OCI-LY7 (cell line): ENCODE measurements at regions not wholly inside any gene's neighbourhood (a gene's known extent, or its start where the extent isn't known, plus 50 kb on each side); places are given as distances from the start of the nearest gene placed in this dataset.

Experiments used
- BruUV-seq: library from RNA; stranded (reverse); fragments of 400-500 nt; replicated peaks from 2 replicates; lab custom pipeline; 2021; lab: Mats Ljungman, UMichigan
- CTCF ChIA-PET: fragments of 300-600 bp; sonication (Branson Sonifier 250); formaldehyde crosslinking; loops from one replicate; lab custom pipeline; 2022; ENCODE audit warnings: antibody characterized with exemption; ENCODE audit not compliant: unreplicated experiment; lab: Charles Lee
- POLR2A ChIA-PET: fragments of 300-600 bp; sonication (Branson Sonifier 250); formaldehyde crosslinking; loops from one replicate; lab custom pipeline; 2022; ENCODE audit warnings: antibody characterized with exemption; lab: Charles Lee
- DNase-seq: peaks from one replicate; pipeline ENCODE4 v3.0.0-alpha.2; 2015; ENCODE audit warnings: low spot score
- H2AFZ ChIP-seq: fragments of 200-600 bp; sonication (generic), shearing (Covaris generic); 2 replicates; pipeline ENCODE4 v1.6.1; 2014; ENCODE audit warnings: mild to moderate bottlenecking, antibody characterized with exemption, low read length, moderate library complexity
- H3K27ac ChIP-seq: fragments of 200-600 bp; sonication (generic); 2 replicates; pipeline ENCODE4 v1.5.1; 2014; ENCODE audit warnings: mixed run types, low read depth, mild to moderate bottlenecking, moderate library complexity, low read length, inconsistent platforms; ENCODE audit not compliant: poor library complexity, severe bottlenecking
- H3K36me3 ChIP-seq: fragments of 200-600 bp; sonication (generic); 2 replicates; pipeline ENCODE4 v1.6.1; 2014; ENCODE audit warnings: mild to moderate bottlenecking, antibody characterized with exemption, low read length, moderate library complexity, mixed read lengths; ENCODE audit not compliant: insufficient read depth
- H3K4me1 ChIP-seq: fragments of 200-600 bp; sonication (generic); 2 replicates; pipeline ENCODE4 v1.5.1; 2014; ENCODE audit warnings: mild to moderate bottlenecking, low read length; ENCODE audit not compliant: insufficient read depth, poor library complexity, severe bottlenecking
- H3K4me2 ChIP-seq: fragments of 200-600 bp; sonication (generic); 2 replicates; pipeline ENCODE4 v1.6.1; 2014; ENCODE audit warnings: mild to moderate bottlenecking, low read length
- H3K4me3 ChIP-seq: fragments of 200-600 bp; sonication (generic); 2 replicates; pipeline ENCODE4 v1.5.1; 2014; ENCODE audit warnings: mild to moderate bottlenecking, low read depth, low read length; ENCODE audit not compliant: poor library complexity, severe bottlenecking
- H3K79me2 ChIP-seq: fragments of 200-600 bp; sonication (generic); 2 replicates; pipeline ENCODE4 v1.6.1; 2016; ENCODE audit warnings: low read depth, mild to moderate bottlenecking, low read length, moderate library complexity, mixed read lengths; ENCODE audit not compliant: insufficient read depth
- H3K9me2 ChIP-seq: fragments of 200-600 bp; sonication (generic); 2 replicates; pipeline ENCODE4 v1.6.1; 2016; ENCODE audit warnings: mild to moderate bottlenecking, low read length, mixed read lengths; ENCODE audit not compliant: insufficient read depth
- H3K9me3 ChIP-seq: fragments of 200-600 bp; sonication (generic); 2 replicates; pipeline ENCODE4 v1.6.1; 2014; ENCODE audit warnings: mild to moderate bottlenecking, mixed run types, low read length, mixed read lengths
- H4K20me1 ChIP-seq: fragments of 200-600 bp; sonication (generic); 2 replicates; pipeline ENCODE4 v1.6.1; 2014; ENCODE audit warnings: mild to moderate bottlenecking, antibody characterized with exemption, low read length, moderate library complexity, mixed read lengths; ENCODE audit not compliant: insufficient read depth
- CTCF ChIP-seq: fragments of 200-600 bp; sonication (generic); conservative IDR thresholded peaks from 2 replicates; pipeline ENCODE4 v1.5.1; 2014; ENCODE audit warnings: mild to moderate bottlenecking, antibody characterized with exemption, low read length, moderate library complexity, mixed read lengths
- EZH2phosphoT487 ChIP-seq: fragments of 200-600 bp; sonication (generic); IDR thresholded peaks from 2 replicates; pipeline ENCODE4 v1.6.1; 2018; ENCODE audit warnings: low read depth, borderline replicate concordance, mild to moderate bottlenecking, mixed run types, antibody characterized with exemption, low read length, moderate library complexity, mixed read lengths
- intact Hi-C: fragments of 100-400 bp; cut with micrococcal nuclease; formaldehyde crosslinking; loops from one replicate; pipeline ENCODE4 v1.10.0; 2022; ENCODE audit not compliant: unreplicated experiment

- no peak for DNase-seq
- BruUV-seq: no TSS peak
- TF ChIP-seq EZH2phosphoT487 (no peak), CTCF (no peak)
Measured at GRCh38 chr2:198957181-198957580, 500.6 kb downstream of the SATB2 start.

GRCh38 chr2:198953328-198953727 lies 504.4 kb downstream of the SATB2 start:
- BruUV-seq: no TSS peak
- Histone ChIP-seq H3K79me2 (no peaks in the 10 kb centered on the region), H3K27ac (no peak overlapping the region), H3K4me2 (no peak overlapping the region), H3K4me1 (no peaks in the 10 kb centered on the region), H3K36me3 (no peaks in the 10 kb centered on the region), H3K4me3 (no peak overlapping the region), H3K9me3 (peaks cover 14% of the 10 kb centered on the region), H4K20me1 (no peaks in the 10 kb centered on the region), H2AFZ (peak overlapping the region; percentile 42; the same call in 1 of the 2 replicates), H3K9me2 (no peaks in the 10 kb centered on the region)
- no peak for DNase-seq
- ChIA-PET POLR2A (no interaction called here), CTCF (no interaction called here)
- TF ChIP-seq EZH2phosphoT487 (no peak), CTCF (no peak)
- intact Hi-C loops: no loop called here

More at GRCh38 chr2:198957181-198957580, 500.6 kb downstream of the SATB2 start:
- no peak overlapping the region for H3K4me3 ChIP-seq
- no peaks in the 10 kb centered on the region for H3K9me2 ChIP-seq
- no peaks in the 10 kb centered on the region for H3K36me3 ChIP-seq
- H2AFZ ChIP-seq: no peak overlapping the region
- peaks cover 2% of the 10 kb centered on the region; the same call in 1 of the 2 replicates for H3K9me3 ChIP-seq
- H3K4me1 ChIP-seq: no peaks in the 10 kb centered on the region
- ChIA-PET CTCF (no interaction called here), POLR2A (no interaction called here)
- no peak overlapping the region for H3K27ac ChIP-seq
- H3K79me2 ChIP-seq: no peaks in the 10 kb centered on the region
- intact Hi-C loops: no loop called here
- H4K20me1 ChIP-seq: no peaks in the 10 kb centered on the region
- no peak overlapping the region for H3K4me2 ChIP-seq

GRCh38 chr2:198950803-198951202 lies 506.9 kb downstream of the SATB2 start:
- Histone ChIP-seq H2AFZ (no peak overlapping the region; the same call in 1 of the 2 replicates), H3K79me2 (no peaks in the 10 kb centered on the region), H4K20me1 (no peaks in the 10 kb centered on the region), H3K9me3 (peaks cover 14% of the 10 kb centered on the region), H3K4me3 (no peak overlapping the region), H3K27ac (no peak overlapping the region), H3K4me1 (no peaks in the 10 kb centered on the region), H3K4me2 (no peak overlapping the region), H3K36me3 (no peaks in the 10 kb centered on the region), H3K9me2 (no peaks in the 10 kb centered on the region)
- DNase-seq: no peak
- ChIA-PET CTCF (interaction anchor here (0.5 kb wide), 1 partner anchor 277 kb away, joined by 3 read pairs; no protein-coding TSS in a partner anchor), POLR2A (no interaction called here)
- intact Hi-C loops: no loop called here
- TF ChIP-seq EZH2phosphoT487 (no peak), CTCF (no peak)
- BruUV-seq: no TSS peak
